ENCODE measurements at regions not wholly inside any gene's neighbourhood (a gene's known extent, or its start where the extent isn't known, plus 50 kb on each side); places are given as distances from the start of the nearest gene placed in this dataset.
"Not testable (repeated sequence)": the region's sequence is repeated elsewhere in the genome, so short reads cannot be mapped to it uniquely, and the experiment has no call there.

DNA sequence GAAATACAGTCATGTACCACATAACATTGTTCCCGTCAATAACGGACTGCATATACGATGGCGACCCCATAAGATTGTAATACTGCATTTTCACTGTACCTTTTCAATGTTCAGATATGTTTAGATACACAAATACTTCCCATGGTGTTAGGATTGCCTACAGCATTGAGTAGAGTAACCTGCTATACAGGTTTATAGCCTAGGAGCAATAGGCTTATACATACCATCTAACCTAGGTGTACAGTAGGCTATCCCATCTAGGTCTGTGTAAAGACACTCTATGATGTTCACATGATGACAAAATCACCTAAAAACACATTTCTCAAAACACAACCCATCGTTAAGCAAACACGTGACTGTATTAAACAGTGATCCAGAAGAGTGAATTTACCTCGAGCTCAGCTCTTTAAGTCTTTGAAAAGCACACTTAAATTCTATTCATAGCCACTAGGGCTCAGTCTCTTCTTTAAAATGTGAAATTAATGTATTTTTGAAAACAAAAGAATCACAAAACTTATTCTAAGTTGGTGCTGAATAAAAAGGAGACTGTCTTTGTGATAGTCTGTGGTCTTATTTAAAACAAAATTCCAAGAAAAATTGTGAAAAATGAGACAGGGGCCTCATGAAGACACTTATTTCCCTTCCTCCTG is 239.1 kb upstream of the ARID2 start:
- no peak for DNase-seq

DNA sequence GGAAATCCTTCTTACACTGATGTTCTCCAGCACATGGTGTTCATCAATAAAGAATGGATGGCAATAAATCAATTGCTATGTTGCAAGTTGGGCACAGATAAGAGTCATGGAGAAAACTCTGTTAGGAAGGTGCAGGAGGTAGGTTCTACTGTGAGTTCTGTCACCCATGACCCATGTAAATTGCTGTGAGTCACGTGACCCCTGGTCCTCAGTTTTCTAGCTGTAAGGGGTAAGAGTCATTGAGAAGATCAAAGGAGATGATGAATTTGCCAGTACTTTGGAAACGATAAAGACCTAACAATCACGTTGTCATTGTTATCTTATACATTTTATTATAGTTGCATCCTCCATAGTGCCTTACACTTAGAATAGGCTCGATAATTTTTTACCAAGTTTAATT is 235.2 kb upstream of the ARID2 start:
- no peak for DNase-seq

DNA sequence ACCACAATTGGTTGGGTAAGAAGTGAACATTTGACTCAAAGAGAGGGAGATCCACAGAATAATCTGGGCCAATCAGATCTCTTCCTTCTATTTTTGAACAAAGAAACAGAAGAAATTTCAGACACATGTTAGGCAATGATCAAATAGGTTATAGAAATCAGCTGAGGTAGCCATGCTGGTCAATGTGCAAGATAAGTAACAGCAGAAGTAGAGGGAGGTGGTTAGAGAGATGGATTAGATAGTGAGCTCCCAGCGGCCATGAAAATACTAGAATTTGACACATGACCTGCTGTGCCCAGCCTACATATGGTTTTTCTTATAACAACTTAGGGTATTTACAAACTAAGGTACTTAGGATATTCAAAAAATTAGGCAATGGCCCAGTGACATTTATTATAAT is 230.9 kb upstream of the ARID2 start:
- no peak for DNase-seq

DNA sequence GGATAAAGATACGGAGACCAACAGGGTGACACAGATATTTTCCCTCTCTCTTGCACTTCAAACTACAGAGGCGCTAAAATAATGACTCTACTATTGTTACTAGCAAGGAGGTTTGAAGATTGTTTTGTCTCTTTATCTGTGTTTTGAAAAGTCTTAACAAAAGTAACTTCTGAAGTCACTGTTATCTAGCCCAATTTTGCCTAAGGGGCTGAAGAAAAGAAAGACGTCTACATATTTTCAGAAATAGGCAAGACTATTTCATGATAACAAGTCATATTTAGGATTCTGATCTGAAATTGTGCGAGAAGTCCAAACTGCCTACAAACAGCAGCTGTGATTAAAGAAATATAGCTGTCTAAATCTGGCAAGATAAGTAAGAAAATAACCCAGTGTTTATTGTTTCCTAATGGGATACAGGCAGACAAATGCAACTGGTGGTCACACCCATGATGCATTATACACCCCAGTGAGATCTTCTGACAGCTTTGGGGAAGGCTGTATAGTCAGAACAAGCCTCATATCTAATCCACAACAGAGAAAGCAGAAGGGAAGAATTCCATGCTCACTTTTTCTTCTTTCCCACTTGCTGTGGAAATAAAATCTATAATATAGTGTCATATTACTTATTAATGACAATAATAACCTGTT is 226.9 kb upstream of the ARID2 start:
- DNase-seq: no peak

DNA sequence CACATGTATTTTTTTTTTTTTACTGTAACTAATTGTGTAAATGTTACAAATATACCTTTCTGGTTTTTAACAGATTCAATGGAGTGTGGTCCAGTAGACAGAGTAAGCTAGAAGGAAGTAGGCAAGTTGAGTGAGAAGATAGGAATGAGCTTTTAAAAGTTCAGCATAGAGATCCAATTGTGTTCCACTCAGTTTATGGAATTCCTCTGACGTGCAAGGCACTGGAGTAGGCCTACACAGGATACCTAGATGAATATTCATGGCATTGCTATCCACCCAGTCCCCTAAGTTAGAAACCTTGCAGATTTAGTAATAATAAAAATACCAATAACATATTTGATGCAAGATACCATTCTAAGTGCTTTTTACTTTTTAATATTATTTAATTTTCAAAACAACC is 225.6 kb upstream of the ARID2 start:
- DNase-seq: no peak

DNA sequence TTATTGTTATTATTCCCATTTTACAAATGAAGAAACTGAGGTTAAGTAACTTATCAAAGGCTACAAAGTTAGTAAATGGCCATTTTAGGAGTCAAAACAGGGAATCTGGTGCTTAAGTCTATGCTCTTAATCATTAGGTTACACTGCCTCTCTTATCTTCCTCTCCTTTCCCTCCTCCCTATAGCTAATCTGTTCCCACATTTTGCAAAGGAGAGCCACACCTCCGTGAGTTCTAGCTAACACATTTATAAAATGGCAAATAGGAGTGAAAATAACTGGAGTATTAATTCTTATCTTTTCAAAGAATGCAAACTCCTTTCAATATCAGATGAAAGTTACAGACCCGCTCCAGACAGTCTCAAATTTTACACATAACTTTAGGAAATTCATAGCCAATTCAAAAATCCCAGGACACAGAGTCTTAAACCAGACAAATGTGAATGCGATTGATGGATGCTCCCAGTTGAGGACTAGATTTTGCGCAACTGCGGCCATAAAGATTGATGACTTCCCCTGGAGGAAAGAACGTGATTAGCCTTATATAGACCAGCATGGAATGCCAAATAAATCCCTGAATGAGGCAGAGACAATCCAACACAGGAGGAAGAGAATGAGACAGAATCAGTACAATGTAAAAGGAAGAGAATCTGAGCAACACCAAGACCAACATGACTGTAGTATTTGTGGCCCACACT is 225.0 kb upstream of the ARID2 start:
- DNase-seq: no peak

DNA sequence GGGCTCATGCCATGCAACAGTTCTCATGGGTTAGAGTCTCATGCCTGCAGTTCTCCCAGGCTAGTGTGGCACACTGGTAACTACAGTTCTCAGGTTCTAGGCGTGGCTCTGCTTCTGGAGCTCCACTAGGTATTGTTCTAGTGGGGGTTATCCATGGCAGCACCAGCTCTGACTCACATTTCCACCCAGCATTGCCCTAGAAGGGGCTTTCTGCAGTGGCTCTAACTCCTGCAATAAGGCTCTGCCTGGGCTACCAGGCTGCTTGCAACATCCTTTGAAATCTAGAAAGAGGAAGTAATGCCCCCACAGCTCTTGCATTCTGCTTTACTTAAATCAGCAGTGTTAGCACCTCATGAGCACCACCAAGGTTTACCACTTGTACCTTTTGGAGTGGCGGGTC is 220.3 kb upstream of the ARID2 start:
- DNase-seq: no peak

DNA sequence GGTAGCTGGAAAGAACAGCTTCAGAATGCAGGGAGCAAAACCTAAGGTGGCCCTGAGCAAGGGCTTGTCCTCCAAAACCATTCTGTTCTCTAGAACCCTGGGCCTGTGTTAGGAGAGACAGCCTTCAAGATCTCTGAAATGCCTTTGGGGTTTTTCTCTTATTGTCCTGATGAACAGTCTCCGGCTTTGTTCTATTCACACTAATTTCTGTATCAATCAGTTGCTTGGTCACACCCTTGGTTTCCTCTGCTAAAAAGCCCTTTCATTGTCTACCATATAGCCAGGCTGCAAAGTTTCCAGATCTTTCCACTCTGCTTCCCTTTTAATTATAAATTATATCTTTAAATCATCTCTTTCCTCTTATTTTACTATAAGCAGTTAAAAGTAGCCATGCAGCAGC is 219.9 kb upstream of the ARID2 start:
- DNase-seq: no peak

DNA sequence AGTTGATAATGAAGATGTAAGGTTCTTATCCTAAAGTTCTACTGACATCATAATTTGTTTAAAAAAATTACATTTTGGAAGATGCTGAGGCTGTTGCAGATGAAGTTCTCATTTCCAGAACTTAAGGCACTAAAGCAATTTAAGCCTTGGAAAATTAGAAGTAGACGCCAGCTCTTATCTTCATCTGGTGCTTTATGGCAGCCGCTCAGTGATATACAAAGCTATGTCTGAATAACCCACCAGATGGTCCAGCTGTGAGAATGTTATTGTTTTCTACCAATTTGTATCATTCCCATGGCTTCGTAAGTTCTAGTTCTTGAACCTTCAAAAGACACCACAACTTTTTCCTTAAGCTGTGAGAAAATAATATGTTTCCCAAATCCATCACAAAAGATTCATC is 212.1 kb upstream of the ARID2 start:
- no peak for DNase-seq

DNA sequence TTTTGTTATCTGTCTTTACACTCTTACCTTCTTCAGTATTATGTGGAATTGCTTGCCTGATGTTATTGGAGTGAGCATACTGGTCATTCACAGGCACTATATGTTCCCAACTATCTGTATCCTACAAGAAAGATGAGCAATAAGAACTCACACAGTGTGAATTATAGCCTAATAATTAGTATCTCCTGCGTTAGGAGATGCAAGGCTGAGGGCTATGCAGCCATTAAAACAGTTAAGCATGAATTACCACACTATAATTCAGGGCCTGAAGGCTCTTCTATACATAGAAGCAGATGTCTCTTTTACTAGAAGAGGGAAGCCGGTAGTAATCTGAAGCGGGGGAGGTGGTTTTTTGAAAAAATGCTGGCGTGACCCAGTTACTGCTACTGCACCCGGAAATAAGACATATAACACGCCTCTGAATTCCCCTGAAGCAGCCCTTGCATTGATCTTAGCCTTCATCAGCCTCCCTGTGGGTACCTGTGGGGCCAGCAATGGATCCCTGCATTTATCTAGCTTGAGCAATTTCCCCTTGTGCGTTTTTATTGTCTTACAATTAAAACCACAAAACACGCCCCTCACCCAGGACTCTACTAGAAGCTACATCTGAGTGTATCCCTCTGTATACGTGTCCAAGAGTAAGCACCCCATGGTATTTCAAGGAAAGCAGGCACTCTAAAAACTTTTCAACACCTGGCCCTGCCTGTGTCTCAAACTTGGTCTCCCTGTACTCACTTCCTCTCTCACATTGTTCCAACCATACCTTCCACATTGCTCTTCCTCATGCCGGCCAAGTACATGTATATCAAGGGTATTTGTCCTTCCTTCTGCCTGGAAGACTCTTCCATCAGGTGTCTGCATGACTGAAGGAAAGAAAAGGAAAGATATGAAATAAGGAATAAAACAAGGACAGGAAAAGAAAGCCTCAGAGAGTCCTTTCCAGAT is 210.9 kb upstream of the ARID2 start:
- DNase-seq: peak; percentile 19 to 42

DNA sequence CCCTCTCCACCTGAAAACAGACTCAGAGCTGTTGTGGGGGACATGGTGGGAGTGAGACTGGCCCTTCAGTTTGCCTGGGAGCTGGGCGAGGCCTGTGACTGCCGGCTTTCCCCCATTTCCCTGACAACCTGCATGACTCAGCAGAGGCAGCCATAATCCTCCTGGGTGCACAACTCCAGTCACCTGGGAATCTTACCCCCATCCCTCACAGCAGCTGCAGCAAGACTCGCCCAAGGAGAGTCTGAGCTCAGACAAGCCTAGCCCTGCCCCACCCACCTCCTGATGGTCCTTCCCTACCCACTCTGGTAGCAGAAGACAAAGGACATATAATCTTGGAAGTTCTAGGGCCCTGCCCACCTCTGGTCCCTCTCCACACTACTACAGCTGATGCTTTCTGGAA is 207.3 kb upstream of the ARID2 start:
- DNase-seq: no peak

DNA sequence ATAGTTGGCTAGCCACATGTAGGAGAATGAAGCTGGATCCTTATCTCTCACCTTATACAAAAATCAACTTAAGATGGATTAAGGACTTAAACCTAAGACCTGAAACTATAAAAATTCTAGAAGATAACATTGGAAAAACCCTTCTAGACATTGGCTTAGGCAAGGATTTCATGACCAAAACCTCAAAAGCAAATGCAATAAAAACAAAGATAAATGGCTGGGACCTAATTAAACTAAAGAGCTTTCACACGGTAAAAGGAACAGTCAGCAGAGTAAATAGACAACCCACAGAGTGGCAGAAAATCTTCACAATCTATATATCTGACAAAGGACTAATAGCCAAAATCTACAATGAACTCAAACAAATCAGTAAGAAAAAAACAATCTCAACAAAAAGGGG is 202.7 kb upstream of the ARID2 start:
- not testable (repeated sequence) for DNase-seq

DNA sequence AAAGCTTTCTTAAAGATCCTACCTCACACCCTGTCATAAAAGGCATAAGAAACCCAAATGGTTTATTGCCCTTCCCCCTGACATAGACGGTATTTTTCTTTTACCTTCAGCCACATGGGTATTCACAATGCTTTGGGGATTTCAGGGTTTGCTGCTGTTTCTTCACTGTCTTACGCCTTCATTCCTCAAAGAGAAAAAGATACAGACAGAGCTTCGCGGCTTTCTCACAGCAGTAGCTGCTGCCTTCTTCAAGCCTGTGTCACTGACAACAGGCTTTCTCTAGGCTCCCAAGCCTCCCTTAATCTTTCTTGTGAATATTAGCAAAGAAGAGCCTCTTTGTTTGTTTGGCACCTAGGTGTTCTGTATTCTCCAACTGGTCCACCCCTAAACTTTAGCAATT is 197.4 kb upstream of the ARID2 start:
- no peak for DNase-seq

DNA sequence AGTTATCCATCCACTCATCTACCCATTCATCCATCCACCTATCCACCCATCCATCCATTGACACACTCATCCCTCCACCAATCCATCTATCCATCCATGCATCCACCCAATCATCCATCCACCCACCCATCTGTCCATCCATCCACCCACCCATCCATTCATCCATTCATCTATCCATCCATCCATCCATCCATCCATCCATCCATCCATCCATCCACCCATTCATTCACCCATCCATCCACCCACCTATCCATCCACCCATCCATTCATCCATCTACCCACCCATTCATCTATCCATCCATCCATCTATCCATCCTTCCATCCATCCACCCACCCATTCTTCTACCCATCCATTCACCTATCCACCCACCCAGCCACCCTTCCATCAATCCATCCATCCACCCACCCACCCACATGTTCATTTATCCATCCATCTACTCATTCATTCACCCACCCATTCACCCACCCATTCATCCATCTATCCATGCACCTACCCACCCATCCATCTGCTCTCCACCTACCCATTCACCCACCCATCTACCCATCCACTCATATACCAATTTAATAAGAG is 193.8 kb upstream of the ARID2 start:
- no peak for DNase-seq

DNA sequence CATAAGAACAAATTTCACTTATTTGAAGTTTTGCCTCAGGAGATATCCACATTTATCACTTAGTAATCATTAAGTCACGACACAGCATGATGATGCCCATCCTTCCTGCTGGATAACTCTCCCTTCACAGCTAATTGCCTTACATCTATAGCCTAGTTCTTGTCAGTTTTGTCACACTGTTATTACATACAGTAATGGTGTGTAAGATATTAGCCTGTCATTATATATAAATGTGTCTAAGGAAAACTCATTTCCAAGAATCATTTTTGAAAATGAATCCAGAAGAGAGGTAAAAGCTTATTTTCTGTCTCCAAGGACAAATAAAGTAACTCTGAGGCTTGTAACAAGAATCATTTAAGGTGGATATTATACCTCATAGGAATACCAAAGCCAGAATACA is 193.2 kb upstream of the ARID2 start:
- no peak for DNase-seq

DNA sequence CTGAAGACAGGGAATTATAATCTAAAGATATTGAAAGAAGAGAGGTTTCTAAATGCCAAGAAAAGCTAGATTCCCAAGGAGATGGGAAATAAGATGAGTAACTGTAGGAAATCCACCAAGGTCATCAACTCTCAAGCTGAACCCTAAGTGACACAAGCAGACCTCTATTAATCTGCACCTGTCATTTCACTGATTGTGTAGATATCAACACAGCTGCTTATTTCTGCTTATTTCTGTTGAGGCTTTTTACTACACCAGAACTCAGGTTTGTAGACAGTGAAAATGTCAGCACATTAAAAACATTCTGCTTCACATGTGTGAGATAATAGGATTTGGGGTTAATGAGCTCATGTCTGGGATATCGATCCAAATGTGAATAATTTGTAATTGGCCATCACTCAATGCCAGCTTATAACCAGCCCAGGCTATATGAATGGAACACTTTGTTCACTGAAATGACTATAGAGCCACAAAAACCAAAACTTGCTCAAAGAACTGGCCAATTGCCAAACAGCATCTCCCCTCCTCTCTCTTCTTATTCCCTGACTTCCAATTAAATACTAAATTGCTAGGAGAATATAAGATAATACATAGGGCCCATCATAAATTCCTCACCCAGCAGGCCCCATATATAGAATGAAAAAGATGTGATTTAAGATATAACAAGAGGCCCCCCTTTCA is 188.7 kb upstream of the ARID2 start:
- no peak for DNase-seq

DNA sequence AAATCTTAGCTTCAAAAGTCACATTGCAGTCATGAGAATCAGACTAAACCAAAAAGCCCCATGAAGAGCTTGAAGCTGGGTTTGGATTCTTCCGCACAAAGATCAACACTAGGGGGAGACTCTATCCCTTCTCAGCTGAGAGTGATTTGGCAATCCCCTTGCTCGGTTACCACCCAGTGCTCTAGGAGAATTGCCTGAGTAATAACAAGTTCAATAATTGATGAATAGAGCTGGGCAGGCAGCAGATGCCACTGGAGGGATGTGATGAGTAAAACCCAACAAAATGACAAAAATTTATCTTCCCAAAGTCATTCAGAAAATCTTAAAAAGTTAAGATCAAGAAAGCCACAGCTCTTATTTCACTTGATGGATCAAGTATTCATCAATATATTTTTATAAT is 185.6 kb upstream of the ARID2 start:
- DNase-seq: peak; percentile 12 to 37

DNA sequence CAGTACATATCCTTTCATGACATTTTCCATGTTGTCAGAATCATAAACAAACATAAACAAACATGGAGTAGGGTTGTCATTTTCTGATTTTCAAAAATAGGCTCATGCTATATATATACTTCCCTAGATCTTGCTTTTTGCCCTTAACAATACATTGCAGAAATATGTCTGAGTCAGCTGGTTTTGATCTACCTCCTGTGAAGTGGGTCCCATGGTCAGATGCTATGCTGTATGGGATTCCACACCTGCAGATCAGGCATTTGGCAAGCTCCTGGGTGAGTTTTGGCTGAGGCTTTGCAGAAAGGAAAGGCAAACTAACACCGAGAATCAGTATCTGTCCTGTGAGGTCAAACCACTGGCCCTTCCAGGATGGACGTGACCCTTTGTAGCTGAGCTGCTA is 183.0 kb upstream of the ARID2 start:
- no peak for DNase-seq

DNA sequence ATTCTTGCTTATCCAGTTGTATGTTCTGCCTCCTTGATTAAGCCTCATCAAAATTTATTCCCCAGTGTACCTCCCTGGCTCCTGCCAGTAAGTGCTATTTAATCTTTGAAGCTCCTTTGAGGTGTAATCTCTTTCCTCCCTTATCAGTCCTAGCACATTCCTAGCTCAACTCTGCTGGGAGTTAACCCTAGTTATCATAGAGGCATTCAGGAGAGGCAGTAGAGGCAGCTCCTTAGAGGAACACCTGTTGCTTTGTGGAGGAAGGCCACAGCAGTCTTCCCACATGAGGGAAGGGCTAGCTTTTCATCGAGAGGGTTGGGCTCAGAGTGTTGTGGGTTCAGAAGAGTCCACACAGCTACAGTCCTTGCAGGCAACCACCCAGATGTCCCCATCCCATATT is 182.4 kb upstream of the ARID2 start:
- no peak for DNase-seq

DNA sequence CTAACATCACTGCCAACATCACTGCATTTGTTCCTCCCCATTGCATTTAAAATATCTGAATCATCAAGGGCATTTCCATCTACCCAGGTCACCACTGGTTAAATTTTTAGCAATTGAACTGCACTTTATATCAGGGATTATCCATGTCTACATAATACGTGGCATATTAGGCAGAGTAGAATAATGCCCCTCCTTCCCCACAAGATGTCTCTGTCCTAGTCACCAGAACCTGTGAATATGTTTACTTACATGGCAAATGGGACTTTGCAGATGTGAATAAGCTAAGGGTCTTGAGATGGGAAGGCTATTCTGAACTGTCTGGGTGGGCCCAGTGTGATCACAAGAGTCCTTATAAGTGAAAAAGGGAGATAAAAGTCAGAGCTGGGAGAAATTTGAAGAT is 181.7 kb upstream of the ARID2 start:
- DNase-seq: no peak

DNA sequence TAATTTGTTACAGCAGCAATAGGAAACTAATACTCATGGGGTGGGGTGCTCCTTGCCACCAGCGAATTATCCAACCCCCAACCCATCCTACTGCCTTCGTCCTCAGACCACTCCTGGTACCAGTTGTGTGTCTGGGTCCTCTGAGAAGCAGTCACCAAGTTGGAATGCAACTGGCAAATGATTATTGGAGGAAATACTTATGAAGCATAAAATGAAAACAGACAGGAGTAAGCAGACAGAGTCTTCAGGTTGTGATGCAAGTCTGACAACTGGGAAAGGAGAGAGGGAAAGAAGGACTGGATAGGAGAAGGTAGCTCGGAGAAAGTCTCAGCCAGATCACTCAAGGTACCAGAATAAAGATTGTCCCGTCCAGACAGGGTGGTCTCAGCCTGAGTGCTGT is 181.1 kb upstream of the ARID2 start:
- DNase-seq: no peak

DNA sequence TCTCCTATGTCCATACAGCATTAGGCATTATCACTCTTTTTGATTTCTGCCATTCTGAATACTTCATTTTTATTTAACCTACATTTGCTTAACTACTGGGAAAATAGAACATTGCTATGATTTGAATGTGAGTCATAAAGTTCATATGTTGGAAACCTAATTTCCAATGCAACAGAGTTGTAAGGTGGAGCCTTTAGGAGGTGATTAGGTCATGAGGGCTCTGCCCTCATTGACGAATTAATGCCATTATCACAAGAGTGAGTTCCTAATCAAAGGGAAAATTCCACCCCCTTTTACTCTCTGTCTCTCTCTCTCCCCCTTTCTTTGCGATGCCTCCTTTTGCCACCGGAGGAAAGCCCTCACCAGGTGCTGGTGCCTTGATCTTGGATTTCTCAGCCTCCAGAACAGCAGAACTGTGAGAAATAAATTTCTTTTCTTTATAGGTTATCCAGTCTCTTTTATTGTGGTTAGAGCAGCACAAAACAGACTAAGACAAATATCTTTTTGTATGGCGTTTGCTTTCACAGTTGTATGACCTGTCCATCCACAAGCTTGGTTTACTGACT is 180.1 kb upstream of the ARID2 start:
- no peak for DNase-seq
